GM18858 (cell line): ENCODE measurements at regions not wholly inside any gene's neighbourhood (a gene's known extent, or its start where the extent isn't known, plus 50 kb on each side); places are given as distances from the start of the nearest gene placed in this dataset.
"Not testable (repeated sequence)": the region's sequence is repeated elsewhere in the genome, so short reads cannot be mapped to it uniquely, and the experiment has no call there.

Source experiments
- ATAC-seq: cut with Tn5 transposase; IDR thresholded peaks from one replicate; pipeline ENCODE4 v1.9.1; 2021; ENCODE audit not compliant: unreplicated experiment

DNA sequence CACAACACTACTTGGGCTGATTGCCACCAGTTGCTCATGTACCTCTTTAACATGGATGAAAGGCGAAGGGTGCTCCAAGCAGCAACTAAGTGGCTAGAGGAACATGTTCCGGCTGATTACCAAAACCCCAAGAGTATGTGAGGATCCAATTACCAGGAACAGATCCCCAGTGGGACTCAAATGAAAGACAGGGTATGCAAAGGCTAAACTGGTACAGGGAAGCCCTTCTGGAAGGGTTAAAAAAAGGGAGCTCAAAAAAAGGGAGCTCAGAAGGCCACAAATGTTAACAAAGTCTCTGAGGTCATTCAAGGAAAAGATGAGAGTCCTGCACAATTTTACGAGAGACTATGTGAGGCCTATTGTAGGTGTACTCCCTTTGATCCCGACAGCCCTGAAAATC lies 604.7 kb downstream of the UQCRFS1 start:
- no peak for ATAC-seq

DNA sequence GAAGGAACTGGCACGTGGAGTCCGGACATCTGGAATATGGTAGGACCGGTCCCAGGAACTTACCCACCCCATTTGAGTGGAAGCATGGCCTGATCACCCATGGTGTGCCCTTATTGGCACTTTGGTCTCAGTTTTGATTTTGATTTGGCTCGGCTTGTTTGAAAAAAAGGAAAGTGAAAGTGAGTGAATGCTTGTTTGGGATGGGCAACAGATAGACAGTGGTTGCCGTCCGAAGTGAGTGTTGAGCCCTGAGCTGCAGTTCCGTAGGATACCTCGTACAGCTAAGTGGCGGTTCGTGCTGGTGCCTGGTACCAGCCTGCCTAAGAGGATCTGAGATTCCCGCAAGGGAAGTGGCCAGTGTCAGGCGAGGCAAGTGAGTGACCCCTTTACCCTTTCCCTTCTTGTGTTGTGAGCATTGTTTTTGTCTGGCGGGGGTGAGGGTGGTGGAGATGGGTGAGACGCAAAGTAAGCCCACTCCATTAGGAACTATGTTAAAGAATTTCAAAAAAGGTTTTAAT lies 605.8 kb downstream of the UQCRFS1 start:
- no peak for ATAC-seq

DNA sequence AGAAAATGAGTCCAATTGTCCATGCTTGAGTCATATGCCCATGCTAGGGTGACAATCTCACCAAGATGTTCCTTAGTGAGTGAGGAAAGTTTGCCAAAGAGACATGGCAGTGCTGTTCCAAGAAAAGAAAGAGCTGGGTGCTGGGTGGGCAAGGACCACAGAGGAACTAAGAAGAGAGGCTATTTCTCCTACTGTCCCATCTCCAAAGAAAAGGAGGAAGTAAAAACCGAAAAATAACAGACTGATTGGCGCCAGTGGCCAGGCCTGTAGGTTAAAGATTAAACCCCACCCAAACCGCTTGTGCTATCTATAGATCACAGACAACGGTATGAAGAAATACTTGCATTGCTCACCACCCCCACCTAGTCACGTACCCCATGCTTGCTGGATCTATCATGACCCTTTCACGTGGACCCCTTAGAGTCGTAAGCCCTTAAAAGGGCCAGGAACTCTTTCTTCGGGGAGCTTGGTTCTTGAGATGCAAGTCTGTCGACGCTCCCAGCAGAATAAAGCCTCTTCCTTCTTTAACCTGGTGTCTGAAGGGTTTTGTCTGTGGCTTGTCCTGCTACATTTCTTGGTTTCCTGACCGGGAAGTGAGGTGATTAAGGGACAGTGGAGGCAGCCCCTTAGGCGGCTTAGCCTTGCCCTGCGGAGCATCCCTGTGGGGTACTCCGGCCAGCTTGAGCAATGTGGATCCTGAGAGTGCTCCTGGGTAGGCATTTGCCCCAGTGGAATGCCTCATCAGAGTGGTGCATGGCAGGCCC lies 606.5 kb downstream of the UQCRFS1 start:
- ATAC-seq, result no peak

DNA sequence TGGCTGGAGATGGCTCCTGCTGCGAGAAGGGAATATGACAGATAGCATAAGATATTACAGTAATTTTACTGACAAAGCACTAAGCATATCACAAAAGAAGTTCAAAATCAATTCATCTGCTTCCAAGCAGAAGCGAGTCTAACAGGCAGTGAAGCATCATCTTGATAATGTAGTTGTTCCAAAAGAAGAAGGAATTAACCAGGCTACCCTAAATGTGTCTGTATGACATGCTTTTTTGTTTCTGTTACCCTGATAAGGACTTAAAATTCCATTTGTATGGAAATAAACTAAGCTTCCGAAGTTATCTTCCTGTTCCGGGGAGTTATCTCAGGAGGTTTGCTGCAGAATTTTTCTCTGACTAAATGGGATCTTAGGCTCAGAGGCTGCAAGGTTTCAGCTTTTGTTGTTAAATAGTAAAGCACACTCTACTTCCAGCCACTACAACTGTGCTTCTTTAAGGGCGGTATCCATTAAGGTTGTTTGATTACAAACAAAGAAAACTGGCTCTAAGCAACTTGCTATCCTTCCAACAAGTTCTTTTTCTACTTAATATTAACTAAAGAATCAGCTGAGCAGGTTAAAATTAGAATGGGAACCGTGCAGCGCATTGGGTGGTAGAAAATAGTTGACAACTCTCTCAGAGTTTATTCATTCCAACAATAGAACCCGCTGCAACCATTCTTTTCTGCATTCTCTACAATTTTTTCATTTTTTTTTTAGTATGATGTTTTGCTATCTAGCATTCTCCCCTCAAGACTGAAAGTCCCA lies 607.3 kb downstream of the UQCRFS1 start:
- ATAC-seq, result no peak

DNA sequence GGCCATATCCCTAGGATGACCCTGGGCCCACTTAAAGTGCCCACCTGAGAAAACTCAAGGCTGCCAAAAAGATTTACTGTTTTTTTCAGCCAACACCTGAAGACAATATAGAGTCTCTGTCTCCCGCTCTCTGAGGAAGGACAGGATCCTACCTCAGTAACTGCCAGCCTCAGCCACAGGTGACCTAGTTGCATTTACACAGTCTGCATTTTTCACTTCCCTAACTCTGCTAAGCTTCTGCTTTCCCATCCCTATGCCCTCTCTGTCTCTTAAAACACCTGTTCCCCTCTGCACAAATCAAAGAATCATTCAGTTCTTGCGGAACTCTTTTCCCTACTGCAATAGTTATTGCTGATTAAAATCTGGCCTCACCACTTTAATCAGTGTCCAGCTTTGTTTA lies 609.5 kb downstream of the UQCRFS1 start:
- ATAC-seq, result no peak

DNA sequence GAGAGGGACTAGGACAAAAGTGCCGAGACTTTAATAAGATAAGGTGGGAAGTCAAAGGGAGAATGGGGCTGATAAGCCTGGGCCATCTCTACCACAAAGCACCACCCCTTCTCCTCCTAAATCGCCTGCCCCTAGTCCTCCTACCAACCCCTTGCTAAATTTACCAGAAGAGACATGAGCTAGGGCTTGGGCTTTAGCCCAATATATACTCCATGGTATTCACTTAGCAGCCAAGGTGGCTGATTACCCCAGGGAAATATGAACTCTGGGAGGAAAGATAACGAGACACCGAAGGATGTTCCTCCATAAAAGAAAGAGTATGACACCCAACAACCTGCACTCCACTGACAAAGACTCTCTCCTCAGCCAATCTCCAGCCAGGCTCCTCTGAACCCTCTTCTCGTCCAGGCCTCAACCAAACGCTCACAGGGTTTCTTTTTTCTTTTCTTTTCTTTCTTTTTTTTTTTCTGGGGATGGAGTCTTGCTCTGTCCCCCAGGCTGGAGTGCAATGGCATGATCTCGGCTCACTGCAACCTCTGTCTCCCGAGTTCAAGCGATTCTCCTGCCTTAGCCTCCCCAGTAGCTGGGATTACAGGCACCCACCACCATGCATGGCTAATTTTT lies 610.2 kb downstream of the UQCRFS1 start:
- no peak for ATAC-seq

DNA sequence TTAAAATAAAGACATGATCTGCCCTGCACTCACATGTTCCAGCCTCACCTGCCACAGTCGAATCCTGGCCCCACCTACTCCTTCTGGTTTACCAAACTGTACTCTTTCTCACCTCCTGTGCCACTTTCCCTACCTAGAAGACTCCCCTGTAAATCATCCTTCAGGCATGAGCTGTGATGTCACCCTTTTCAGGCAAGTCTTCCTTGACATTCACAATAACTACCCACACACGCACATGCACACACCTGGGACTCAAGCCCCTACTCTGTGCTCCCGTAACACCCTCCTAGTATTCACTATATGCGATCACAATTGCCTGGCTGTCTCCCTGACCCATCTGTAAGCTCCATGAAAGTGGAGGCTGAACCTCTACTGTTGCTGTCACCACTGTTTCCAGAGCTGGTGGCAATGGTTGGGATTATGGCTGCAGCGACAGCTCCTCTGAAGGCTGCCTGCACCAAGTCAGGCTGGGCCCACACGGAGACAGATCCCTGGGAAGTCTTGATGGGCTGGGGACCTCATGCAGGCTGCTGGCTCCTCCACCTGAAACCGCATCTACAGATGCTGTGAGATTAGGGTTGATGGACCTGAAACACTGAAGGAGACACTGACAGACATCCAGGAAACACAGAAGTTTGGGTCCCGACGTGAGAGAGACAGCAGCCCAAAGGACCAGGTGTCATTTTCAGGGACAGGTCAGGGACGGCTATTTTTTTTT lies 611.1 kb downstream of the UQCRFS1 start:
- ATAC-seq, result no peak

DNA sequence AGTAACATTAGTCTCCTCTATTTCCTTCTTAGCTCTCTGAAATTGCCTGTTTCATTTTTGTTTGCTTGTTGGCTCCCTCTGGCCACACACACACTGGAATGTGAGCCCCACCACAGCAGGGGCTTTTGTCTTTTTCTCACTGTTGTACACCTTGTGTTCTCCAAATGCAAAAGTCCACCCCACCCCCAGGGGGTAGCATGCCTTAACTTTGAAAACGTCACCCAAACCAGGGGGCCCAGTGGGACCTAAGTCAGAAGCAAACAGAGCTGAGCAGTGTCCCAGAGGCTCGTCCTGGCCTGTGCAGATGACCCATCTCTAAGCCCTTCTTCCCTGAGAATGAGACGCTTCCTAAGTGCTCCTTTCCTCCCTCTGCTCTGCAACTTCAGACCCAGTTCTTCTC lies 614.1 kb downstream of the UQCRFS1 start:
- ATAC-seq, result no peak

DNA sequence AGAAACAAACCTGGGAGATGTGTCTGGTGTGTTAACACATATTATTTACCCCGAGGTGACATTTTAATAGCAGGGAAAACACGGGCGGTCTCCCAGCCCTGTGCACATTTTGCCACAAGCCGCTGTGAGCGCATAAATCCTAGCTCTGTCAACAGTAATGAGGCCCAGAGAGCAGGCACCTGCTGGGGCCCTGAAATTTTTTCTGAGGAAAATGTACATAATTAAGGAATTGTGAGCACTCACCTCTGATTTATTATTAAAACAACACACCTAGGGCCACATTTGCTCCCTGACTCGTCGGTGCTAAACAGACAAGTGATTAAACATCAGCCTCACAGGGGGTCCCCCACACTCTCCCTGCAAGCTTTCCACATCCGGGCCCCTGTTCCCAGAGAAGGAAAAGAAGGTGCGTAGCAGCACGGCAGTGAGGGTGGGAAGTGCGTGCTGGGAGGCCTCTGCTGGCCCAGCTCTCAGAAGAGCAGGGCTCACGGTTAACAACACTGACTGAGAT lies 616.3 kb downstream of the UQCRFS1 start:
- no peak for ATAC-seq

DNA sequence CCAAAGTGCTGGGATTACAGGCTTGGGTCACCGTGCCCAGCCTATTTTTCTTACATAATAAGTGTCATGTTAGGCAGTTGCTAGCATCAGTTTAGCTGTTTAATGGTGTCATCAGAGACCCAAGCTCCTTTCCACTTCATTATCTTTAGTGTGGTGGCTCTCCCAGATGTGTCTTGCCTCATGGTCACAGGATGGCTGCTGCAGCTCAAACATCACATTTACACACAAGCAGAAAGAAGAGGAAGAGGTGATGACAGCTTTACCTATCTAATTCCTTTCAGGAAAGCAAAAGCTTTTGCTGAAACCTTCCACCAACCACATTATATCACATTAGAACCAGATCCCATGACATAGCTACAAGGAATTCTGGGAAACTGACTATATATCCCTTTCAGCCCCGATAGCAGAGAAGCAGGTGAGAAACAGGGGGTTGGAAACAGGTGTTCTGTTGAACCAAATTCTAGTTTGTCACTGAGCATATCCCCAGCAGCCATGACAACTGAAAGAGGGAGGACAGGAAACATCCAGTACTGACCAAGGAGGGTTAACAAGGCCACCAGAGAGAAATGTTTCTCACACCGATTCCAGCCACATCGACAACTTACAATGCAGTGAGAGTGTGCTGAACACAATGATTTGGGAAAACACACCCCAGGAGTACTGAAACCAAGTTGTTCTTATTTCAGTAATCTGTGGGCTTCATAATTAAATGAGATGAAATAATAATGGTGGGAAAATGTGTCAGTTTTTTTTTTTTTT lies 617.0 kb downstream of the UQCRFS1 start:
- no peak for ATAC-seq

DNA sequence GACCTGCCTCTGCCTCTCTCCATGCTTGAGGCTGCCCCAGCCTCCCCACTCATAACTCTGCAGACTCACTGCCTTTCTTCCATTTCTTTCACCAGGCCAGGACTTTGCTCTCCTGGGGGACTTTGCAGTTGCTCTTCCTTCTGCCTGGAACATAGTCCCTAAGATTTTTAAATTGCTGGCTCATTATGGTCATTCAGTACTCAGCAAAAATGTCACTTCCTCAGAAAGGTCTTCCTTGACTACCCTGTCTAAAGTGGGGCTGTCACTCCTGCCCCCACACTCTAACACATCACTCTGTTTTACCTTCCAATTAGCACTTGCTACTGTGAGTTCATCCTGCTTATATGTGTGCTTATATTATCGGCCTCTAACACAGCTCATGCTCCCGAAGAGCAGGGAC lies 618.2 kb downstream of the UQCRFS1 start:
- ATAC-seq, result no peak

DNA sequence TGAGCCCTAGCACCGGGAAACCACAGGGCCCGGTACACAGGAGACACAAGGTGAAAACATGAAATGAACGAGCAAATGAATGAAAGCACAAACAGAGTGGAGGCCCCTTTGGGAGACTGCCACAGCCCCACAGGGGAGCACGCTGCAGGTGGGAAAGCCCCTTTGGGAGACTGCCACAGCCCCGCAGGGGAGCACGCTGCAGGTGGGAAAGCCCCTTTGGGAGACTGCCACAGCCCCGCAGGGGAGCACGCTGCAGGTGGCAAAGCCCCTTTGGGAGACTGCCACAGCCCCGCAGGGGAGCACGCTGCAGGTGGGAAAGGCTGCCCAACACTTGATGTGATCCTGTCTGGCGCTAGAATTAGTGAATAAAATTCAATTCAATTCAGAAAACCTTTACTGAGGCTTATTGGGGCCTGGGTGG lies 623.0 kb downstream of the UQCRFS1 start:
- ATAC-seq, result not testable (repeated sequence)

DNA sequence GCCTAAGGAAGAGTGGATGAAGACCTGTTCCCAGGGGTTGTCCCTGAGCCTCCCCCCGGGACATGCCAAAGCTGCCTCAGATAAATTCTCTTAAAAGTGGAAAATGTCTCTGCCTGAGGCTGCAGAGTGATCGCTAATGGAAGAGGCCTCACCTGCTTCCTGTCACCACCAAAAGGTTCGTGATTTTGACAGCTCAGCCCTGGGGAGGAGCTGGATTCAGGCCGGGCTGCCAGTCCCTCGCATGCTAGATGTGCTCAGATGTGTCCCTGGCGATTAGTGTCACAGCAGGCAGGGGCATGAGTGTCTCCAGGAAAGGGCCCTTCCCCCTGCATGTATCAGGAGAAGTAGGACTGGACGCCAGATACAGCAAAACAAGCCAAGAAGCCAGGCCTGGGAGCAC lies 626.5 kb downstream of the UQCRFS1 start:
- no peak for ATAC-seq

DNA sequence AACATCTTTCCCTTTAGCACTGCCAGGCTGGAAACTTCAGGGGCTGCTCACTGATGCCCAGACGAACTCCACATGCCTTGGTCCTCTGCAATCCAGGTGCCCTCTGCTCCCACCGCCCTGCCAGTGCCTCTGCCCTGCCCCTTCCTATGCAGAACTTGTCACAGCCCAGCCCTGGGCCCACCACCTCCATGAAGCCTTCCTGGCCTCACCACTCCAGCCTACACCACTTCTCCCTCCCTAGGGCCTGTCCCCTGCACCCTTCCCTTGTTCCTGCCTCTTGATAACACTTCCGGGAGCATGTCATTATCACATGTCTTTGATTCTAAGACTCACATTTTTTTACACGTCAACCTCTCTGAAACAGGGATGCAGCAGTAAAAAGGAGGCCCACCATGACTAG lies 627.2 kb downstream of the UQCRFS1 start:
- ATAC-seq, result no peak

DNA sequence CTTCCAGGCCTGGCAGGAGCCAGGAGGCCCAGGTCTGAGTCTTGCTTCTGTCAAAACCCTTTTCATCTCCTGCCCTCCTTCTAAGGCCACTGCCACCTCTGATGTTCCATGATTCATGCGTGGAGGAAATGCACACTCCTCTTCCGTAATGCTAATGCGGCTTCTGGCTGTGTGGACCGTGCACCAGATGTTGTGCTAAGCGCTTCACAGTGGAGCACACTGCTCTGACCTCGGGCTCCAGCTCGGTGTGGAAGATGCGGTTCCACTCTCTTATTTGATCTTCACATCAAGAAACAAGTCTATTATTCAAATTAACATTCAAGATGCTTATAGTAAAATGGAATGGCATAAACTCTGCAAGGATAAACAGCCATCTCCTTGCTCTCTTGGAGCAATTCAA lies 629.2 kb downstream of the UQCRFS1 start:
- ATAC-seq, result no peak

DNA sequence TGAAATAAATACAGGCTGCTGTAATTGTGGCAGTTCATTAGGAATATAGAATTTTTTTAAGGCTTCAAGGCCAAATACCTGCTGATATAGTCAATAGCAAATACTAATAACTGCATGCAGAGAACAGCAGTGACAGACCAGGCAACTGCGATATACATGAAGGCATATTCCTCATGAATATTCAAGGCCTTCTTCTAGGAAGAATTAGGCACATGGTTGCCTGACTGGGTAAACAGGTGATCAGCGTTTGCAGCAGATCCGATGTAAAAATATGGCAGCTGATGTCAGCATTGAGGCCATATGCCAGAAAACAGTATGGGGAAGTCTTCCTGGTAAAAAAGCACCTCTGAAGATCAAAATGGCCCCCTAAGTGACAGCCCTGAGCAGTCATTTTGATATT lies 629.7 kb downstream of the UQCRFS1 start:
- no peak for ATAC-seq

DNA sequence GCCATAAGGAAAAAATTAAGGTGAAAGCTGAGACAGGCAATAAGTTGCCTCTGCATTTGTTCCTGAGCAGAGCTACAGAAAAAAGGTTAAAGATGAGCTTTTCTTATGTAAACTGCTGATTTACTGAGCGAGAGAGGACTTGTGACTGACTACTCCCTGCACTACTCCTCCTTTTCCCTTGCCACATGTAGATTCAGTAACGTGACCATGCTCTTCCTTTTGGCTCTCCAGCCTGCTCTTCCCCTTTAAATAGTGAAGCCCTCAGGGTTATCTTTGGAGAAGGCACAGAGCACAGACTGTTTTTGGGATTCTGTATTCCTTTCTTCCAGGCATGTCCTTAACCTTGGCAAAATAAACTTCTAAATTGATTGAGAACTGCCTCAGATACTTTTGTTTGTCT lies 630.2 kb downstream of the UQCRFS1 start:
- no peak for ATAC-seq

DNA sequence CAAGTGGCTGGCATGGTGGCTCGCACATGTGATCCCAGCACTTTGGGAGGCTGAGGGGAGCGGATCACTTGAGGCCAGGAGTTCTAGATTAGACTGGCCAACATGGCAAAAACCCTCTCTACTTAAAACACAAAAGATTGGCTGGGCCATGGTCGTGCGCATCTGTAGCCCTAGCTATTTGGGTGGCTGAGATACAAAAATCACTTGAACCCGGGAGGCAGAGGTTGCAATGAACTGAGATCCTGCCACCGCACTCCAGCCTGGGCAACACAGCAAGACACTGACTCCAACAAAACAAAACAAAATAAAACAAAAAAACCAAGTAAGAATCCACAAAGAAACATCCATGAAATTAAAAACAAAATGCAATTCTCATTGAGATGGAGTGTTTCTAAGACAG lies 630.6 kb downstream of the UQCRFS1 start:
- no peak for ATAC-seq

DNA sequence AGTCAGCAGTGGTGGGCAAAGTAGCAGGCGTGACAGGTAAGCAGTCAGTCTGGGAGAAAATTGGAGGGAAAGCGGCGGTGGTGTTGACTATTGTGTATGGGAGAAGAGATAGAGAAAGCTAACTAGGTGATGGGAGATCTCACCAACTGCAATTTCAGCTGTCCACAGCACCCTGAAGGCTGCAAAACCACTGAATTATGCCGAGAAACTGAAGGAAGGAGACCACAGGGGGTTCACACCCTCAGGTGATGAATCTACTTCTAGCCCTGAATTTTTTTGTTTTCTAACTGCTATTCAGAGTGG lies 631.5 kb downstream of the UQCRFS1 start:
- ATAC-seq, result no peak

DNA sequence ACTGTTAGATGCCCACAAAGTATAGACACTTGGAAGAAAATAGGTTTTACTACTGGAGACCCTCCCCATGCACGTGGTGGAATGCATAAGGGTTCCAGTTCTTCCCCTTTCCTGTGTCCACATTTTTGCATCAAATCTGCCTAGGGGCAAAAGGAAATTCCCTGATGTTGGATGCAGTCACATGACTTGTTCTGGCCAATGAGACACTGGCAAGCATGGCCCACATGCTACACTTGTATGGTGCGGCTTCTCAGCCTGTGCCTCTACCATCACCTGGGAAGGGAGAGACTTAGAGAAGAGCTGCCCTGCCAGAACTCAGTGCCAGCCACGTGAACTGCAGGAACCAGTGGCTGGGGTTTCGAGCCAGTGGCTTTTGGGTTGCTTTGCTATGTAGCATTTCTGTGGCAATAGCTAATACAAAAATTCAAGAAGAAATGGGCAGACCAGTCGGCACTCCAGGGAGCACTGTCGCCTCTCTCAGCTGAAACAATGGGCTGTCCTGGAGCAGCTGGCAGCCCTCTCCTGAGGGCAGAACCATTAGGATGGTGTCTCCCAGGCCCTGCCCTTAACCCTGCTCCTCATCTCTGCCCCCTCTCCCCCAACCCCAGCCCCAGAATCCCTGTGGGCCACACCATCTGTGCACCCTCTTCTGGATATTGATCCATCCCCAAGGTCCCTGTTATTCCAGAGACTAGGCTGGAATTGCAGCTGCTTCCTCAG lies 634.0 kb downstream of the UQCRFS1 start:
- ATAC-seq, result no peak
